CD1c-positive myeloid dendritic cell (primary cell): ENCODE measurements at regions not wholly inside any gene's neighbourhood (a gene's known extent, or its start where the extent isn't known, plus 50 kb on each side); places are given as distances from the start of the nearest gene placed in this dataset.
A peak's percentile ranks its signal among the peaks of the same experiment; 100 is the strongest.

Source experiments
- DNase-seq: peaks from one replicate; pipeline ENCODE4 v3.0.0-alpha.2; 2016; ENCODE audit errors: extremely low spot score

DNA sequence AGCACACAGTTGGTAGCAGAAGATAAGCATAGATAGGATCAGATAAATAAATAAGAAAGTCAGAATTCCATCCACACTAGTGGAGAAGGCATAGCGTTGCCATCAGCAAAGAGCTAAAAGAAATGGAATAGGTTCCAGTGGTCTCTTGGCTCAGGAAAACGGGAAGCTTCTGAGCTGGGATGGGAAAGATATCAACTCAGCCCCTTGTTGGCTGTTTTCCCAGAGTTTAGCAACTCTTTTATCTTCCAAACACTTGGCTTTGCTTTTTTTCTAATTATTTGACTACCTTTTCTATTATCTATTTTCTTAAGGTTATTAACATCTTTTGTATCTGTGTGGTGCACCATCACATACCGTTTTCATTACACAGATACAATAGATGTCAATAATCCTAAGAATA lies 445.7 kb upstream of the TRPC7 start:
- DNase-seq, result no peak

GRCh38 chr5:136810261-136810801 lies 445.0 kb upstream of the TRPC7 start:
- DNase-seq, result no peak

DNA sequence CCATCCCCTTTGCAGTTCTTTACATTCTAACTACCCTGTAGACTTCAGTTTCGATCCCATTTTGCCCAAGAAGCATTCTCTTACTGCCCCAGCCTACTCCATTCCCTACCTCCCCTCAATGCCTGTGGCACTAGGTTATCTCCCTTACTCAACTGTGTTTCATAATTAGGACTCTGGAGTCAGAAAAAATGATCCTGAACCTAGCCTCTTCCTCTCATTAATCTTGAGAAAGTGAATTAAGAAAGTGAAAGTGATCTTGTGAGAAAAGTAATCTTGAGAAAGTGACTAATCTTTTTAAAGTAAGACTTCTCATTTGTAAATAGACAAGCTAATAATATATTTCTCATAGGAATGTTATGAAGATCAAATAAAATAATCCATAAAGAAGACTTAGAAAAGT lies 444.0 kb upstream of the TRPC7 start:
- DNase-seq, result no peak

GRCh38 chr5:136808756-136809155 lies 443.4 kb upstream of the TRPC7 start:
- no peak for DNase-seq

- no peak for DNase-seq
Measured at GRCh38 chr5:136805466-136805865, 440.1 kb upstream of the TRPC7 start.

- no peak for DNase-seq
Measured at GRCh38 chr5:136802383-136802782, 437.0 kb upstream of the TRPC7 start.

DNA sequence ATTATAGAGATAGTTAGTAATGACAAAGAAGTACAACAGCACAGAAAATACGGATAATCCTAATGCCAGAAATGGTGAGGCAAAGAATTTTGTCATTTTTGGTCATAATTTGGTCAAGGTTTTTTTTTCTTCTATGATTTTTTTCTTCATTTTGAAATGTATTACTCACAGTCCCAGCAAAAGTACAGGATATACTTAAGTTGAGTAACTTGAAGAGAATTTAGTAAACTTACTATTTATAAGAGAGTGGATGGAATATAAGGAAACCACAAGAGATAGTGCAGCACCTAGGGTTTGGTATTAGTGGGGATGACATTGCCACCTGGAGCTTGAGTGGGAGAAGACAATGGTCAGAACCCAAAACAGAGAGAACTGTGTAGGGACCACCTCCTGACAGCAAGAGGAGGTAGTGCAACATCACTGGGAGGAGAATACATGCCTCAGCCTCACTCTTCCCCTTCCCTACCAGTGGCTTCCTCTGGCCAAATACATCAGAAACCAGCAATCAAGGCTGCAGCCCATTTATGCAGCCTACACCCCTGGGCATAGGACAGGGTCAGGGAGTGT lies 434.5 kb upstream of the TRPC7 start:
- no peak for DNase-seq

DNA sequence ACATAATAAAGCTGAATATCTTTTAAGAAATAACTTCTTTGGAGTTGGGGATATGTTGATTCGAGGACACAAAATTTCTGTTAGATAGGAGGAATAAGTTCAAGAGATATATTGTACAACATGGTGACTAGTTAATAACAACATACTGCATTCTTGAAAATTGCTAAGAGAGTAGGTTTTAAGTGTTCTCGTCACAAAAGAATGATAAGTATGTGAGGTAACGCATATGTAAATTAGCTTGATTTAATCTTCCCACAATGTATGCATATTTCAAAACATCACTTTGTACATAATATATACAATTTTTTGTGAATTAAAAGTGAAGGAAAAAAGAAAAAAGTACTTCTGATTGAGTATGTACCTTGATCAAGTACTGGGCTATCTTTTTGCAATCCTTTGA lies 428.0 kb upstream of the TRPC7 start:
- no peak for DNase-seq

DNA sequence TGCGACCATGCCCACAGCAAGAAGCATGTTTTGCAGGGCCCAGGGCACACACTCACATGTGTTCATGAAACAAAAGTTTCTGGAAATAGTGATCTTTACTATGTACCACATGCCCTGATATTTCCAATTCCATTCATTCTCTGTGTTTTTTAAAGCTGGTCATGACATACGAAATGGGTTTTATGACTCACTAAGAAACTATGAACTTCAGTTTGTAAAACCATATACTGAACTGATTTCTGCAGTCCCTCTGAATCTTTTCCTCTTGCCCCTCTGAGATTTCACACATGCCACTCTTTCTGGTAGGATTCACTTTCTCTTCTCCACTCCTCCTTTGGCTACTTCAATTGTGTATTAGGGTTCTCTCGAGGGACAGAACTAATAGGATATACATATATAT lies 416.1 kb upstream of the TRPC7 start:
- DNase-seq, result no peak

- no peak for DNase-seq
Measured at GRCh38 chr5:136780518-136780917, 415.2 kb upstream of the TRPC7 start.

DNA sequence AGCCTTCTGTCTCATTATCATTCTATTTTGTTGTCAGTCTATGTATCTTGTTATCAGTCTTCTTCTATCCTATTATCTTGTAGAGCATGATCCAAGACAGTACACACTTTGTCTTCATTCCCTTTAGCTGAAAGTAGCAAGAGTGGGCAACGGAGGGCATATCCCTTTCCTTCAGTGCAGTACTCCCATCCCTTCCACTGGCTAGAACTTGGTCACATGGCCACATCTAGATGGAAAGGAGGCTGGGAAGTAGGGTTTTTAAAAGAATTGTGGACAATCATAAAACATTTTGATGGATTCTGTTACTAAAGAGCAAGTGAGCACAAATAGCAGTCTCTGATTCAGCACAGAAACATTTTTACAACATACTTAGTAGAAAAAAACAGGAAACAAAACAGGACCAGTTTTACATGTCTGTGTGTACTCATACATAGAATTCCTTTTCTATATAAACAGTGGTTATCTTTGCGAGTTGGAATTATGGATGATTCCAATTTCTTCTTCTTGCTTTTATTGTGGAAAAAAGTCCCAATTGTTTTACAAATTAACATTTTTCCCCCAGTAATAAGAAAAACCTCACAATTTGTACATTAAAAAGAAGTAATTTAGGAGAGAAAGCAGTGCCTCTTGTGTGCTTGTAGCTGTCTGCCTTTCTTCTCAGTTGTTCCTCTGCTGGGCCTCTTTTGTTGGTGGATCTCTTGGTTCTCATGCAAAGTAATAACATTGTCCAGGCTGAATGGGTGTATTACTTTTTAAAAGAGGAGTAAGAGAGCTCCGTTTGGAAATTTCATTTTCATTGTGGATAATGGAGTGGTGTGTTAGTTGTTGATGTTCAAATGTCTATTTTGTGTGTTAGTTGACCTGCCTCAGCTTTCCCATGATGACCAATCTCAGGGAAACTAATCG lies 410.9 kb upstream of the TRPC7 start:
- DNase-seq, result no peak

DNA sequence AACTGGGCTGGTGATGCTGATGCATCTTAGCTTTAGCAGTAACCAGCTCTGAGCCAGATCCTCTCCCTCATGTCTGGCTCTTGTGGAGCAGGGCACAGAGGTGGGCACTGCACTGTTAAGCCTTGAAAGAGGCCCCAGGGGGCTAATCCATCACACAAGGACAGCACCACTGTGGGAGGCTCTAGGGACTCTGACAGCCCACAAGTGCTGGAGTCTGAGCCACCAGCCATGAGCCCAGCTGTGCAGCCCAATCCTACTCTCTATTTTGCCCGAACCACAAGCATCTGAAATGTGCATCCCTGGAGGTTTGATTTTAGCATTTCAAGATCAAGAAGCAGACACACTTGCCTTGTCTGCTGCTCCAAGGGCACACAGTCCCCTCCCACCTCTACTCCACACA lies 407.1 kb upstream of the TRPC7 start:
- DNase-seq, result no peak

DNA sequence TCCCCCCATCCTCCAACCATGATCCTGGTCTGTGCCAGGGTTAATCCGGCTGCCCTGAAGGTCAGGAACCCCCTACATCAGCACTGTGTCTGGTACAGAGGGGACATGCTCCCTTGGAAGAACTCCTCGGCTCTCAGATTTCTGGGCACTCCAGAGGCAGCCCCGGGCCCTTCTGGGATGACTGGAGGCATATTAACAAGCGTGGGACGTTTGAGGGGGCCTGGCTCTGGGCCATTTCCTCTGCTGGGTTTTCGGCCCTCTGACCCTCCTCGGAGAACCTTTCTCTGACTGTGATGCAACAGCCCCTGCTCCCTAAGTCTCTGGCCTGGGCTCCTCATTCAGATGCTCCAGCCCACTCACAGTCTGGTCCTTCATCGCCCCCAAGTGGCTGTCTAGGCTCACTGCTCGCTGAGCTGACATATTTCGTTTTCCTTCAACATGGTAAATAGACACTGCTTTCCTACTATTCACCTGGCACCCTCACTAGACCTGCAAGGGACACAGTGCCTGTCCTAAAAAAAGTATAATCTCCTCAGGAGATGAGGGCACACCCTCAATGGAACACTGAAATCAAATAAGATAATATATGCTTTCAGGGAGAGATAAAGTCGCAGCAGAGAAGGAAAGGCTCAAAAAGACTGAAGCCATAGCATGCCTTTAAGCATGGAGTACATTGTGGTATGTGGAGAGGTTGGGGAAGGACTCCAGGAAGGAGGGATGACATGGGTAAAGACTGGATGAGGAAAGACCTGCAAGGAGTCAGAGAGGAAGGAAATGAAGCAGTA lies 404.7 kb upstream of the TRPC7 start:
- peak; percentile 36 for DNase-seq

DNA sequence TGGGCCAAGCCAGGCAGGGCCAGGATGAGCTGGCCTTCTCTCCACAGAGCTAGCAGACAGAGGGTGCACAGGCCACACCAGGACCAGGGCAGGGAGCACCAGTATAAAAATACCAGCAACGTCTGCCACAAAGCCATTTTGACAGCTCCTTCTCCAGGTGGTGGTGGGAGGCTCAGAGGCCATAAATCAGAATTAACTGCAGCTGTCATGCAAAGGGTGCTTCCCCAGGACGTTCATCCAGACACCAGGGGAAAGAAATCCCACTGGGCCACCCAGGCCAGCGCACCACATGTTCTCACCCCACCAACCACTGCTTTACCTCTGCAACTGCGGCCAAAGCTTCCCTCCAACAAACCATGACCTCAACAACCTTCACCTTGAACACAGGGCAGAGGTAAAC lies 403.7 kb upstream of the TRPC7 start:
- no peak for DNase-seq

DNA sequence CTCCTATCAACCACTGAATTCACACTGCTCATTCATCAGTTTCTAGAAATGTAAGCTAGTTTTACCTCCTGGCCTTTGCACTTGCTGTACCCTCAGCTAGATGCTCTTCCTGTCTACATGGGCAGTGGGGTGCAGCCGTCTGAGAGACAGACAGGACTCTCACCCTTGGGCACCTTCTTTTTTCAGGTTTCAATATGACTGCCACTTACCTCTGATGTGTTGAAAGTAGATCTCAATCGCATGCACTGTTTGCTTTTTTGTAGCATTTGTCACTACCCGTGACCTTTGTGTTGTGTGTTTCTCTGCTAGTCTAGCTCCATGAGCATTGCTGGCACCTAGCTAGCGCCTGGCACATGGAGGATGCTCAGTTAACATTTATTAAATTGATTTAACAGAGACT lies 403.1 kb upstream of the TRPC7 start:
- DNase-seq, result no peak

DNA sequence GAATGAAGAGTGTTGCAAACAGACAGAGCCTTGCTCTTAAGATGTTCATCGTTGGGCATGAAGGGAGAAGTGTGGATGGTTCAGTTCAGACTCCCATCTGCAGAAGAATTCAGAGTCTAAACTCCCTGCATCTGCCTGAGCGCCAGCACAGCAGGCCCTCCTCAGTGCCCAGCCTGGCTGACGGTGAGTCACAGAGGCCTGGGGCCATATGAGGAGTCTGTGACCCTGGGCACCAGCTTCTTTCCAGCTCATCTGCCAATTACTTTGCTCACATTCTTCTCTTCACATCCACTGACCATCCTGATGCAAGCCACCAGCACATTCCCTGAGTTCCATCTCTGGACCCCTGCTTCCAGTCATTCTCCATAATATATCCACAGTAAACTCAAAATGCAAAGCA lies 401.1 kb upstream of the TRPC7 start:
- DNase-seq, result no peak

- DNase-seq, result no peak
Measured at GRCh38 chr5:136764601-136765000, 399.3 kb upstream of the TRPC7 start.

DNA sequence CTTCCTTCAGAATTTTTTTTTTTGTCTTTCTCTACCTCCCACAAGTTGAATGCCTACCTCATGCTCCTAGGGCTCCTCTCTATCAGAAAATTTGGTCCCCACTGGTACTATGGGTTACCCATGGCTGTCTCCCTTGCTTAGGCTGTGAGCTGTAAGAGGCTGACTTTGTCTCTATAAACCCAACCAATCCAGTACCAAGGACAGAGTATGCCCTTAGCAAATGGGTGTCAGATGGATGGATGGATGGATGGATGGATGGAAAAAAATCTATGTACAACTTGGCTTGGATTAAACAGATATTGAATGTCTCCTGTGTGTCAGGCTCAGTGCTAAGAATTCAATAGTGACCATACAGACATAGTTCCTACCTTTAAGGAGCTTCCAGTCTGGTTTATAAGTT lies 398.2 kb upstream of the TRPC7 start:
- DNase-seq, result no peak

- DNase-seq, result no peak
Measured at GRCh38 chr5:136754216-136754615, 388.9 kb upstream of the TRPC7 start.

DNA sequence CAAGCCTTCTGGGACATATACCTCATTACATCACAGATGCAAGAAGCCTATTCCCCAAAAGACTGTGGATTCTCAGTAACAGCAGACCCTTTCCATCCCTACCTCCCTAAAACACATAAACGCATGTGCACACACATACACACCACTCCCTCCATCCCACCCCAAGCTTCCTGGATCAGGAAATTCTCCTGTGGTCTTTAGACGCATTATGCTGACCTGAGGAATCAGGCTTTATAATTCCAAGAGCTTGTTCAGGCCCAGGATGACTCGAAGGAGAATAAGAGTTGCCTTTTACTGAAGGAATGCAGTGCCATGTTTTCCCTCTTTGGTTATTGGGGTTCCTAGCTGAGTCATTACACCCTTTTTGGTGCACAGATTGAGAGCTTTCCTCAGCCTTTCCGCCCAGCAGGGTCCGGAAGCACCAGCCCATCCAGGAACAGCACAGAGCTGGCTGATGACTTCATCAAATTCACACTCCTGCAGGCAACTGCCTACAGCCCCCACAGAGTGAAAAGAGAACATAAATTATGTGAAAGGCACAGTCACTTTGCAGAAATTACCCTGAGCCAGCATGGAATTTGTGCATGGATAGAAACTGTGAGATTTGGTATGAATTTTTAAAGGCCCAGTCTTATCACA lies 385.0 kb upstream of the TRPC7 start:
- no peak for DNase-seq

DNA sequence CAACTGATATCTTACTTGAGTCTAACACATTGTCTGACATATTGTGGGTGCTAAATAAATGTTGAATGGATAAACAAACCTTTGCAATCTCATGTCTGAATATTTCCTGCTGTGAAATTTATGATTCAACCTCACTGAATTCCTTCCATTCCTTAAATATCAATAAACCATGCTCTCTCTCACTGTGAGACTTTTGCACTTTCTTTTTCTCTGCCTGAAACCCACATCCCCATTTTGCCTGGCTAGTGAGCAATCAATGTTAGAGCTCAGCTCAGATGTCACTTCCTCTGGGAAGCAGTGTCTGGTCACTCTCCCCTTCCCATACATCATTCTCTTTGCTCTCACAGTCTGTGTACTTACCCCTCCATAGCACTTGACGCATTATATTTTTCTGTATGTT lies 383.7 kb upstream of the TRPC7 start:
- no peak for DNase-seq

- no peak for DNase-seq
Measured at GRCh38 chr5:136743052-136743451, 377.7 kb upstream of the TRPC7 start.
